ENCODE measurements at regions not wholly inside any gene's neighbourhood (a gene's known extent, or its start where the extent isn't known, plus 50 kb on each side); places are given as distances from the start of the nearest gene placed in this dataset.
A peak's percentile ranks its signal among the peaks of the same experiment; 100 is the strongest.

GRCh38 chr14:98114122-98114895 is 1157.7 kb downstream of the BCL11B start:
- H3K4me3 ChIP-seq: no peak overlapping the region
- H3K27ac ChIP-seq: peak overlapping the region in 2 of 21 experiments; percentile 0 to 28

GRCh38 chr14:98114946-98115345 is 1157.1 kb downstream of the BCL11B start:
- H3K4me3 ChIP-seq: no peak overlapping the region
- peak overlapping the region in 2 of 21 experiments; percentile 0 to 28 for H3K27ac ChIP-seq

- no peak overlapping the region for H3K27ac ChIP-seq
- no peak overlapping the region for H3K4me3 ChIP-seq
These were observed 1153.2 kb downstream of the BCL11B start for GRCh38 chr14:98118749-98119148.

- Histone ChIP-seq H3K4me3 (no peak overlapping the region), H3K27ac (no peak overlapping the region)
These were observed 1152.3 kb downstream of the BCL11B start for GRCh38 chr14:98119739-98120138.

GRCh38 chr14:98120831-98121464 is 1151.0 kb downstream of the BCL11B start:
- peak overlapping the region in 1 of 21 experiments; percentile 34 for H3K27ac ChIP-seq
- H3K4me3 ChIP-seq: no peak overlapping the region

- H3K27ac ChIP-seq: no peak overlapping the region
These were observed 1149.5 kb downstream of the BCL11B start for GRCh38 chr14:98122527-98122926.

GRCh38 chr14:98130691-98131090 is 1141.3 kb downstream of the BCL11B start:
- no peak overlapping the region for H3K4me3 ChIP-seq
- no peak overlapping the region for H3K27ac ChIP-seq

More at GRCh38 chr14:98122527-98122926, 1149.5 kb downstream of the BCL11B start:
- no peak overlapping the region for H3K4me3 ChIP-seq

- no peak overlapping the region for H3K4me3 ChIP-seq
- no peak overlapping the region for H3K27ac ChIP-seq
These were observed 1140.6 kb downstream of the BCL11B start for GRCh38 chr14:98131406-98131805.

GRCh38 chr14:98133806-98134205 is 1138.2 kb downstream of the BCL11B start:
- no peak overlapping the region for H3K27ac ChIP-seq

GRCh38 chr14:98136012-98136789 is 1135.8 kb downstream of the BCL11B start:
- no peak overlapping the region for H3K4me3 ChIP-seq
- H3K27ac ChIP-seq: peak overlapping the region in 1 of 21 experiments; percentile 23

More at GRCh38 chr14:98133806-98134205, 1138.2 kb downstream of the BCL11B start:
- H3K4me3 ChIP-seq: no peak overlapping the region

- H3K4me3 ChIP-seq: no peak overlapping the region
- peak overlapping the region in 2 of 21 experiments; percentile 8 to 23 for H3K27ac ChIP-seq
These were observed 1134.6 kb downstream of the BCL11B start for GRCh38 chr14:98137131-98138025.

GRCh38 chr14:98138666-98139065 is 1133.3 kb downstream of the BCL11B start:
- Histone ChIP-seq H3K27ac (peak overlapping the region in 4 of 21 experiments; percentile 8 to 31 (median 24)), H3K4me3 (no peak overlapping the region)

- H3K4me3 ChIP-seq: no peak overlapping the region
- H3K27ac ChIP-seq: peak overlapping the region in 4 of 21 experiments; percentile 24 to 64 (median 36)
These were observed 1131.0 kb downstream of the BCL11B start for GRCh38 chr14:98140862-98141530.

GRCh38 chr14:98143566-98143965 is 1128.4 kb downstream of the BCL11B start:
- Histone ChIP-seq H3K4me3 (no peak overlapping the region), H3K27ac (no peak overlapping the region)

GRCh38 chr14:98144964-98145363 is 1127.0 kb downstream of the BCL11B start:
- Histone ChIP-seq H3K4me3 (no peak overlapping the region), H3K27ac (no peak overlapping the region)

- H3K4me3 ChIP-seq: no peak overlapping the region
- H3K27ac ChIP-seq: no peak overlapping the region
These were observed 1125.6 kb downstream of the BCL11B start for GRCh38 chr14:98146416-98146815.

- no peak overlapping the region for H3K4me3 ChIP-seq
- H3K27ac ChIP-seq: no peak overlapping the region
These were observed 1117.7 kb downstream of the BCL11B start for GRCh38 chr14:98154254-98154653.

- Histone ChIP-seq H3K27ac (no peak overlapping the region), H3K4me3 (no peak overlapping the region)
These were observed 1115.6 kb downstream of the BCL11B start for GRCh38 chr14:98156411-98156810.

GRCh38 chr14:98160901-98161300 is 1111.1 kb downstream of the BCL11B start:
- Histone ChIP-seq H3K4me3 (no peak overlapping the region), H3K27ac (peak overlapping the region in 9 of 21 experiments; percentile 5 to 61 (median 56))

Data from skin epidermis (tissue), 12 donors.